AG08396 (cell line): ENCODE measurements at regions not wholly inside any gene's neighbourhood (a gene's known extent, or its start where the extent isn't known, plus 50 kb on each side); places are given as distances from the start of the nearest gene placed in this dataset.

ENCODE experiments used
- DNase-seq: peaks from one replicate; pipeline ENCODE4 v3.0.0; 2012; ENCODE audit warnings: low spot score, mixed read lengths

DNA sequence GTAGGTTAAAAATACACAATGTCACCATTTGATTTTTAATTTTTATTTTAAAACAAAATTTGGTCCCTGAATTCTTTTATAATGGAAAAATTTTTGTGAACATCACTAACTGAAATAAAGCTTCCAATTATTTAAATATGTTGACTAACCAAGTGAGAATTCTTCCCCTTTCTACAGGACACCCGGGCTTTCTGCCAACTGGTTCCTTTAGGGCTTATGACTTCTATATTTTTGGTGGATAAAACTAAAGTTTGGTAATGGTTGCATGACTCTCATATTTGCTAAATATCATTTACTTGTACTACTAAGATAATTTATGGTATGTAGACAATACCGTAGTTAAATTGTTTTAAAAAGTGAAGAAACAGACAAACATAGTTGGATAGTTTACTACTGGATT is 291.0 kb upstream of the DOK6 start:
- no peak for DNase-seq

DNA sequence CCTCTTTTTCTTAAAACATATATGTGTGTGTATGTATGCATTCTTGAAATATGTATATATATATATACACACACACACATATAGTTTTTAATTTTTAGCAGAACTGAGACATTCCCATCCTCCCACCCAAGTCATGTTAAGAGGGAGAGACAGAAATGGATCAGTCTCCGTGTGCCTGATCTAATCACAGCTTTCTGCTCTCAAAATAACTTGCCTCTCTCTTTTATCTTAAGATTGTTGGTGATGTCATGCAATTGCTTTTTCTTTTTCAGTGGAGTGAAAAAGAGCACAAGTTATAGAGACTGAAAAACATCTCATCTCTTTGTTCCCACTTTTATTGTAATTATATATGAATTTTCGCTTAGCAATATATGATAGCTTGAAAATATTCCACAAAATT is 279.9 kb upstream of the DOK6 start:
- no peak for DNase-seq

DNA sequence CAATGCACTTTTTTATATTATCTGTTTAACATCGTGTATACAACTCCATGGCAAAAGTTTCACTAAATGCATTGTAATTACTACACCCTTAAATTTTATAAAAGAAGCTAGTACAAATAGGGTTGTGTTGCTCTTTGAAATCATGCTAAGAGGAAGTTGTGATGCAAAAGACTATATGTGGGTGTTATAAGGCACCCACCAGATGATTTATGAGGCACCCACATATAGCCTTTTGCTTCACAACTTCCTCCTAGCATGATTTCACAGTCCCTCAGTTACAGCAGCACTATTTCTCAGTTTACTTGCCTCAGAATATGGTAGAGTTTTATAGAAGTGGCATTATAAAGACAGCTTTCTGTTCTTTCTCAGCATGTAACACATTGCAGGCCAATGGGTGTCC is 277.3 kb upstream of the DOK6 start:
- no peak for DNase-seq

DNA sequence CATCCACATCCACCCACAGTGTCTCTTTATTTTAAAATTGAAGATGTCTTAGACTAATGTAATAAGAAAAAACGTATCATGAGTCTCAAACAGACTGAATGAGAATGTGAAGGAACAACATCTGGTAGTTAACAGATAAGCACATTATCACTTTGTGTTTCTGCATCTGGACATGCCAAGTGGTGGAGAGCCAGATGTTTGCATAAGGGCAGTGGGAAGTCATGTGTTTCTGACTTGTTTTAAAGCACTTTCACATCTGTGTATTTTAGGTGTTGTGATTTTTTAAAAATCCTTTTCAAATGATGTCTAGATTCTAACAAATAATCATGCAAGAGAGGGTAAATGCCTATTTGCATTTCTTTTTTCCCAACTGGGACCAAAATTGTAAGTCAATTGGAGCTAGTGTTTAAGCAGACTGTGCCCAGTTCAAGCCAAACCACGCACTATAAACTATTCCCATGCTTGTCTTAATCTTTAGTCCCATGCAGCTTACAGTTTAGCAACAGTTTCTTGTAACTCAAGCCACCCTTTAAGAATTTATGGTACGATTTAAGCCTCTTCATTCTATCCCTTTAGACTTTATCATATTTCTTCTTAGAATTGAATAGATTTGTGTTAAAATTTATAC is 272.7 kb upstream of the DOK6 start:
- DNase-seq = no peak

DNA sequence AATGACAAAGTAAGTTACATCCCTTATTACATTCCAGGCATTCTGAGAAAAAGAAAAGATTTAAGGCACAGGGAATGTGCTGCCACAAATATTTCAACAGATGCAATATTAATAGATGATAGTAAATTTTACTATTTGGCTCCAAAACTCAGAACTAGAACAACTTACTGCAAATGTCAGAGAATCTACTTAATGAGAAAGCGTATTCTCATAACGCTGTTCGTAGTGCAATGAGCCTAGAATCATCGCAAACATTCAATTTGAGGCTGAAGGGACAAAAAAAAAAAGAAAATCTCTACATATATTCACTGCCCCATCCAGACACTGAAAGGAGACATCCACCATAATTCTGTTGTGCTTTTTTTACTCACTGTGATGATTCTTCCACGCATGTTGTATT is 272.1 kb upstream of the DOK6 start:
- no peak for DNase-seq

DNA sequence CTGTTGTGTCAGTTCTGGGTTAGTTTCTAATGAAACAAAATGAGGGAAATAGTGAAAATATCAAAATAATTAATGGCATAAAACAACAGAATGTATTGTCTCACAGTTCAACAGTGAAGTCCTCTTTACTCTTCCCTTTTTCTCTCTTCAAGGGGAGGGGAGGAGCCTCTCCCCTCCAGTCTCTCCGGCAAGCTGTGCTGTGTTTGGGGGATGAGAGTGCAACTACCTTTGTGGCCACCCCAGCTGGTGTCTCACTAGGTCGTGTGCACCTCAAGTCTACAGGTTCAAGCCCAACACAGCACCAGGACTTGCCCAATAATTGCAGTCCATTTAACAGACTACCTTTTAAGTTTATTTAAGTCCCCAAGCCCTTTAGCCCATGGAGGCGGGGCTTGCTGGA is 271.7 kb upstream of the DOK6 start:
- no peak for DNase-seq

DNA sequence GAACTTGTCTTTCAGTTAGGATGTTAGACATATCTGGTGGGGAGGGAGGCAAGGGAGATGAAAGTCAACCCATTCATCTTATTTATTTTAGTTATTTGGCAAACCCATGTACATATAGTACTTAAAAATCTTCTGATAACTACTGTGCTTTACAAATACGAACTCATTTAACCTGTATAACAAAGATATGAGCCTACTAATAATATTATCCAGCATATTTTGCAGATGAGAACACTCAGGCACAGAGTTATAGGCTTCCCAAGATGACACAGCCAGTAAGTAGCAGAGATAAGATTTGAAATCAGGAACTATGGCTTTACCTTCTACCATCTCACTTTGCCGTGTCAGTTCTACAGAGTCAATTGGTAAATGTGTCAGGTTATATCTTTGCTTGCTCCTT is 262.6 kb upstream of the DOK6 start:
- no peak for DNase-seq

DNA sequence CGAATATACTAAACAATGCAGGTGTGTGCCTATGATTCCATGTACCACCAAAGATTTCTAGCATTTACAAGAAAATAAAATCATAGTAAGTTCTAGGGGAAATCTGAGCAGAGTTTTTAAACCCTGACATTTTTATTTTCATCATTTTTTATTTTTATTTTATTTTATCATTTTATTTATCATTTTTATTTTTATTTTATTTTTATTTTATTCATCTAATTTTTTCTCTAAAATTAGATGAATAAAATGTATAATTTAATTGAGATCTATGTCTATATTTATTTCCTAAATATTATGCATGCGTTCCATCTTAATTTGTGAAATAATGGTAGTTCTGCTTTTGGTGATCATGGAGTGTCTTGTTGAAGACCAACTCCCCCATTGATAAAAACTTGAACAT is 257.6 kb upstream of the DOK6 start:
- DNase-seq = no peak

DNA sequence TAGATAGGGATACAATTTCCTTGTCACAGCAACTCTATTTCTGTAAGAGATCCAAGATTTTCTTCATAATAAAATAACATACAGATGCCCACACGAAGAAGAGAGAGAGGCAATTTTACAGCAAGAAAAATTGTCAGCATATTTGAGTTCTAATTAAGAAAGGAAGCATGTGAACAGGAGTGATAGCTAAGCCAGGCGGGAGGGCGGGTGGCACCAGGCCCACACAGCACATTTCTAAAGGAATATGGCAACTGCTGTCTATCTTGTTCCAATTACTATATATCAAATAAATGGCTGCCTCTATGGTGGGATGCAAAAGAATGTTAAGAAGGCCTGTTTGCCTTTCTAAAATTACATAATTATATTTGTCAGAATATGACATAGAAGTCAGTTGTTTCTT is 248.3 kb upstream of the DOK6 start:
- DNase-seq = no peak

DNA sequence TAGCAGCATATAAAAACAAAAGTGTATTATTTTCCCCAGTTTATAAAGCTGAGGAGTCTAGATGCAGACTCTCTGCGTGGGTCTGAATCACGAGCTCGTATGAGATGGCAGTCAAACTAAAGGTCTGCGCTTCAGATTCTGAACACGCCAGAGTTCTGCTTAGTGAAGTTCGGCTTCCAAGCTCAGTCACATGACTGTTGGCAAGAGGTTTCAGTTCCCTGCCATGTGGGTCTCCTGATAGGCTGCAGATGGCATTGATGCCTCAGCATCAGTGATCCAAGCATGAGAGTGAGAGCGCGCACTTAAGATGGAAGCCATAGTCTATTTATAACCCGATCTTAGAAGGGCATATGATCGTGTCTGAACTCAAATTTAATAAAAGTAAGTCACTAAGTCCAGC is 242.8 kb upstream of the DOK6 start:
- DNase-seq = no peak

DNA sequence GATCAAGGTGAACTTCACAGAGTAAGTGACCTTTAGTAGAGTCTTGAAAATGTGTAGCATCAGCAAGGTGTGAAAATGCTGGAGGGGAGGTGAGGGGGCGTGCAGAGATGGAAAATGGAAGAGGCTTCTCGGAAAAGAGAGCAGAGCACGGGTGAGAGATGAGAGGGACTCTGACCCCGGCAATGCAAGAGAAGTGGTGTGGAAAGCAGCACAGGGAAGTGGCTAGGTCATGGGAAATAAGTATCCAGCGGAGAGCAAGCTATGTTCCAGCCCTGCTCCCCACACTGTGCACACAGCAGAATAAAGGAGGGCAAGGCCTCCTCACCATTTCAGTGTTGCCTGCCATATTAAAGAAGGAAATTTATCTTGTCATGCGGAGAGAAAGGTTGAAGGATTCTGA is 241.7 kb upstream of the DOK6 start:
- DNase-seq = no peak

DNA sequence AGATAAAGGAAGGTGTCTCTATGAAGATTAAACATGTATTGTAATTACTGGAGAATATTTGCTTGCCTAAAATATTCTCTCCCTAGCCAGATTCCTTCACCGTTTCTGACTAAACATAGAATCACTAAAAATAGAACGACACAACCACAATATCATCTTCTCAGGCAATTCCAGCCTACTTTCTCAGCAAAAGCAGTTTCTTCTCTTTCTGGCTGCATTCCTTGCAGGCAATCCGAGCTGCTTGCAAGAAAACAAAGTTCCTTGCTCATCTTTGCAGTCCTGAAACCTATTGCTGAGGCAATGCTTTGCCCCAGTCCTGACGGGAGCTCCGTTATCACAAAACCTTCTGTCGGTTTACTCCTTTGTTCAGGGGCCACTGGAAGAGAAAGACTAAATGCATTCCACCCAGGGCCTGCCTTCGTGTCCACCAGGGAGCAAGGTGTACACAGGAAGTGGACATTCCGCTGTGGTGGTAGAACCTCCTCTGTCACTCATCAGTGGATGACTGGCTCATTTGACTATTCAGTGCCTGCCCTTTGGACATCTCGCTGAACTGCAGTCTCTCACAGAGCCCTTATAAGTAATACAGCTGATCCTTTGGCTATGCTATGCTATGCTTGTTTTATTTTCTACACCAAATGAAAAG is 239.2 kb upstream of the DOK6 start:
- DNase-seq = peak; percentile 68

DNA sequence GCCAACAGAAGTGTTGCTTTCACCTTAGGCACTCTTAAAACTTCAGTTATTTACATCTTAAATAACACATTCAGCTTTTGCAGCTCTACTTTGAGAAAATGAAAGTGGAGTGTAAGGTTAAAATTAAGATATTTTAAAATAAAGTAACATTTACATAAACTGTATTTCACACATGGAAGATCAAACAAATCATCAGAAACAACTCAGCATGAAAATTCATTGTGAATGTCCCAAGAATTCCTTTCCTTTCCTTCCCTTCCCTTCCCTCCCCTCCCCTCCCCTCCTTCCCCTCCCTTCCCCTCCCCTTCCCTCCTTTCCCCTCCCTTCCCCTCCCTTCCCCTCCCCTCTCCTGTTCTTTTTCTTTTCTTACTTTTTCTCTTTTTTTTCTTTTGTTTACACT is 238.0 kb upstream of the DOK6 start:
- DNase-seq = no peak

DNA sequence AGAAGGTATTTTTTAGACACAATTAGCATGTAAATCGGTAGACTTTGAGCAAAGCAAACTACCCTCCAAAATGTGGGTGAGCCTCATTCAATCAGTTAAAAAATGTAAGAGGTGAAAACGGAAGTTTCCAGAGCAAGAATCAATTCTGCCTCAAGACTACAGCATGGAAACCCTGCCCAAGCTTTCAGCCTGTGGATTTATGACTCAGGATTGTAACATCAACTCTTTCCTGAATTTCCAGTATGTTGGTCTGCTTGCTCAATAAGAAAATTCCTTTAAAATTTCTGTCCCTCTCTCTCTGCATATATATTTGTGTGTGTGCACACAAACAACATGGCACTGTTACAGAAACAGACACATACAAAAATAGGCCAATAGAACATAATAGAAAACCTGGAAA is 228.6 kb upstream of the DOK6 start:
- no peak for DNase-seq

DNA sequence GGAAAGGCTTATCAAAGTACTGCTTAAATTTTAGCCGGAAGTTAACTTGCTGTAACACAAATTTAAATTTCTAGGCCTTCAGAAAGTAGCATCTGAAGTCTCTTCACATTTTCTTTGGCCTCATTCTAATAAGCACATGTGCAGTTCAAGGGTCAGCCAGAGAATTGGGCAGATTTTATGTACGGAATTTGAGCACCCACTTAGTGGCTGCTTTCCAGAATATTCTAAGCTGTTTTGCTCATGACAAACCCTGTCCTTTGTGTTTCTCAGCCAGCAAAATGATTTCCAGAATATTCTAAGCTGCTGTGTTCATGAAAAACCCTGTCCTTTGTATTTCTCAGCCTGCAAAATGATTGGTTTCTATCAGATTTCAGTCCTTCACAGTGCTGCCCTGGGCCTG is 225.0 kb upstream of the DOK6 start:
- DNase-seq = no peak

DNA sequence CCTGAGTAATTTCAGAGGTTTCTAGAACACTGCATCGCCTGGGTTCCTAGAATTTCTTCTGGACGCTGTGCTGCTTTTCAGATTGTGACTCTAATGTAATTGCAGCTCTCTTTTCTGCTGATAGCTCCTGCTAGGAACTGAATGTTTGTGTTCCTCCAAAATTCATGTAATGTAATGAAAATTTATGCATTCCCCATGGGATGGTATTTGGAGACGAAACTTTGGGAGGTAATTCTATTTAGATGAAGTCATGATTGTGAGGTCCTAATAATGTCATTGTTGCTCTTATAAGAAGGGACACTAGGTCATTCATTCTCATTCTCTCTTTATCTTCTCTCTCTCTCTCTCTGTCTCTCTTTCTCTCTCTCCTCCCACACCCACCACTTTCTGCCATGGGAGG is 223.9 kb upstream of the DOK6 start:
- DNase-seq = no peak

DNA sequence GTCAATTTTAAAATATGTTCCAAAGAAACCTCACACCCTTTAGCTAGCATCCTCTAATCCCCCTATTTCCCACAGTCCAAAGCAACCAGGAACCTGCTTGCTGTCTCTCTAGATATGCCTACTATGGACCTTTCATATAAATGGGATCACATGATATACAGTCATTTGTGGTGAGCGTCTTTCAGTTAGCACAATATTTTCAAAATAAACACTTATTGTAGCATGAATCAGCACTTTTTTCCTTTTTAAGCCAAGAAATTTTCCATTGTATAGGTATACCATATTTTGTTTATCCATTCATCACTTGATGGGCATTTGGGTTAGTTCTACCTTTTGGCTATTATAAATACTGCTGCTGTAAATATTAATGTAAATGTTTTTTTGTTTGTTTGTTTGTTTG is 223.0 kb upstream of the DOK6 start:
- DNase-seq = no peak

DNA sequence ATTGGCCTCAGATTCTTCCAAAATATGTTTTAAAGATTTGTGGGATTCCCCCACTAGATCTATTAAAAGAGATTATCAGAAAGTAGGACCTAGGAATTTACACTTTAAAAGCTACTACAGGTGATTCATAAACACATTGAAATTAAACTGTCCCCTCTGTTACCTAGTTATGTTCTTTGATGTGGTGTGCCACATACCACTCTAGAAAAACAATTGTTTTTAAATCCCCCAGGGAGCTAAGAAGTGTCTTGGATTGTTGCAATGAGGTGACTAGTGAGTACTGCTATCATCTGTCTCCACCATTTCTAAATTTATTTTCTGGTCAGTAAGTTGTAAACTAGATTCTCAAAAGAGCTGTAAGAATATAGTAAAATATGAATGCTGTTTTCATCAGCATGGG is 214.5 kb upstream of the DOK6 start:
- no peak for DNase-seq

DNA sequence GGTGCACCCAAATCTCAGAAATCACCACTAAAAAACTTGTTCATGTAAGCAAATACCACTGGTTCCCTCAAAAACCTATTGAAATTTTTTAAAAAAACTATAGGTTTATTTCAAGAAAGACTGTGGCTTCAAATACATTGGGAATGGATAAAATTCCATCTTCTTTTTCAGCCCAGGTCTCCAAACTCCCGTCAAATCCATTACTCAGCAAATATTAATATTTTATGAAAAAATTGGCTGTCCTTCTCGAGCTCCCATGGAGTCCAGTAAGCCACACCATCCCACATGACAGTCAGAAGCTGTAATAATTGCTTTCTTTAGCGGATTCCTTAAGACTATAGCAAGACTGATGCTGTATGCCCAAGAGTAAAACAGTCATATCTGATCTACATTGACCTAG is 204.4 kb upstream of the DOK6 start:
- no peak for DNase-seq

DNA sequence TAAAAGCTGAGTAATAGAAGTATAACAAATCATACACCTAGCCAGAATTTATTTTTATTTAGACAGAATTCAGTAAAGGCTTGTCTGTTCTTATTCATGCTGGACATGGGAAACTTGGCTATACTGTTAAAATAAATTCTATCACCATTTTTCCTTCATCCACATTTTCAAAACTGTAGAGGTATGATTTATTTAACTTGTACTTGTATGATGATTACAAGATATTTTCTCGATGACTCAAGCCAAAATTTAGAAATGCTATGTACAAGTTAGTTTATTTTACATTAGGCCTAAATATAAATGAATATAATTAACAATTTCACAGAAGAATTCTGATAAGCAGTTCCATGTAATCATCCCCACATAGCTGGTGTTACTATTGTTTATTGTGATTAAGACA is 194.8 kb upstream of the DOK6 start:
- DNase-seq = no peak

DNA sequence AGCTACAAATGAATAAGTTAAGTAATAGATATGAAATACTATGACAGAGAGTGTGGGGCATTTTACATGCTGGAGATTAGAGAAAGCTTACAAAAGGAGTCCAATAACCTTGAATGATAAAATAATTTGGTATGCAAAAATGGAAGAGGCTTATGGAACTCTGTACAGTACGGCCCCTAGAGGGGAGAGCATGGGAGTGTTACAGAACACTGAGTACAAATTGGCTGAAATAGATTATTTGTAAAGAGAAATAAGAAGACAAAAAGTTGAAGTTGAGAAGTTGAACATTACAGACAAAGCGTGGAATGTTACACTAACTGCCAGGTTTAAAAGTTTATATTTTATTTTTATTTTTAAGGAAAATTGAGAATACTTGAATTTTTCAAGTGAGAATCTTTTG is 192.1 kb upstream of the DOK6 start:
- DNase-seq = no peak

DNA sequence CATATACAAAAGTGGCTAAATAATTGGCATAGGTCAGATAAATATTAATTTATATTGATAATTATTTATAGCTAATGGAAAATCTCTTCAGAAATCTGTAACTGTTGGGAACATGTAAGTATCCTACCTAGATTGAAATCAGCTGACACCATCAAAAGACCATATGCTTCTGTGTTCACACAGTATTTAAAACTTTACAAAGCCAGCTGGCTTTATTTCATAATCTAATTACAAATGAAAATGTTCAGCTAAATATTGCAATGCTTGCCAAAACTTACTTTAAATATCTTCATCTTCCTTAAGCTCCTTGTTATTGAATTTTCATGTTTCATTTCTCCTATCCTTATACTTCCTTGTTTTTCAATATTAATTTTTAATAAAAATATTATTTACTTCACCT is 190.9 kb upstream of the DOK6 start:
- no peak for DNase-seq

DNA sequence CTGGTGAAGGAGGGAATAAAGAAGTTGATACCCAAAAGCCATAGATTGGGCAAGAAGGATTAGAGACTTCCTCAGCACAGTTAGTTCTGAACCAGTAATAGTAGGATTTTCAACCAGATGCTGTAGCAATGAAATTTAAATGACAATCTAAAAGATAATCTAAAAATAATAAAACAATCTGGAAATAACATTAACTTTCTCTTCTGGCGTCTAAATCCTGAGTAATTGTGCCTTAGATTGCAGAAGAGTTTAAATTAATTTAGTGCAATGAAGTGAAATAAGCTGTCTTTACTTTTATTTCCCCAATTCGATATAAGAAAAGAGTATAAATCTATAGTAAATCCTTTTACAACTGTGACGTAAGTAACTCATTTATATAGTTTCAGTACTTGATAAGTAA is 186.8 kb upstream of the DOK6 start:
- no peak for DNase-seq

DNA sequence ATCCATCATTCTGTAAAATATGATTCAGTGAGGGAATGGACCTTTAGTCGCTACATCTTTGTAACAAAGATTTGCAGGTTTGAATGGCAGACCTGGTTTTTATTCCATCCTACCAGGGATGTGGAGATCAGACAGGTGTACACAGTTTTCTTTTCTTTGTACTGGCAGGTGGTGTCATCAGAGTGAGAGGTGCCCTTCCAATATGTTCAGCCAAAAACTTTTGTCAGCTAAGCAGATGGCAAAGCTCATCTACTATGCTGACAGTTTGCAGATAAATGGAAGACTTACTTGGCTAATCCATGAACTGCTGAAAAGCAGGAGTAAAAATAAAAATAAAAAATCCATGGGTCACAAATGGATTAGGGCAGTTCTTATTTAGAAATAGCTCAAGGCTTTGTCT is 185.5 kb upstream of the DOK6 start:
- DNase-seq = no peak

DNA sequence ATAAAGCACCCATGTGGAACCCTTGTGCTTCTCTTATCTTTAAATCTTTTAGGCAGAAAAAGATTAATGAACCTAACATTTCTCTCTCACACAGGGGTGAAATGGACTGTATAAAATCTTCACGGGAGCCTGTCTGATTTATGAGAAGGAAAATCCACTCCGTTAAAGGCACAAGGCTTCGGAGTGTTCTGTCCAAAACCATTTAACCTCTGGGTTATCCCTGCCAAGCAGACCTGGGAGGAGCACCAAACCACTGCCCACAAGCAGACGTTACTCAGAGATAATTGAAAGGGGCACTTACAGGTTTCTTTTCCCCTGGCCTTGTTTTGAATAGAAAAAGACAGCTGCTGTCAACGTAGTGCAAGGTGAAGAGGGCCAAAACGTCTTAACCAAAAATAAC is 184.4 kb upstream of the DOK6 start:
- DNase-seq = no peak
